Kidney glomerular epithelial cell (primary cell): ENCODE measurements at regions not wholly inside any gene's neighbourhood (a gene's known extent, or its start where the extent isn't known, plus 50 kb on each side); places are given as distances from the start of the nearest gene placed in this dataset.
"Not testable (repeated sequence)": the region's sequence is repeated elsewhere in the genome, so short reads cannot be mapped to it uniquely, and the experiment has no call there.

Source experiments
- DNase-seq: peaks from one replicate; lab custom pipeline; 2025; lab: John Stamatoyannopoulos, UW

GRCh38 chr2:15753233-15753798 lies 161.6 kb downstream of the DDX1 start:
- DNase-seq, result no peak

- no peak for DNase-seq
These were observed 162.4 kb downstream of the DDX1 start for GRCh38 chr2:15753811-15754702.

GRCh38 chr2:15754703-15755099 lies 163.0 kb downstream of the DDX1 start:
- DNase-seq, result no peak

GRCh38 chr2:15755528-15755927 lies 163.9 kb downstream of the DDX1 start:
- no peak for DNase-seq

GRCh38 chr2:15756011-15756550 lies 164.4 kb downstream of the DDX1 start:
- no peak for DNase-seq

- no peak for DNase-seq
These were observed 165.5 kb downstream of the DDX1 start for GRCh38 chr2:15756882-15757819.

- no peak for DNase-seq
These were observed 166.3 kb downstream of the DDX1 start for GRCh38 chr2:15757820-15758586.

- DNase-seq, result no peak
These were observed 167.2 kb downstream of the DDX1 start for GRCh38 chr2:15758848-15759247.

- no peak for DNase-seq
These were observed 167.7 kb downstream of the DDX1 start for GRCh38 chr2:15759385-15759784.

- DNase-seq, result not testable (repeated sequence)
These were observed 168.1 kb downstream of the DDX1 start for GRCh38 chr2:15759791-15760190.

- no peak for DNase-seq
These were observed 168.7 kb downstream of the DDX1 start for GRCh38 chr2:15760232-15760910.

GRCh38 chr2:15761056-15761455 lies 169.4 kb downstream of the DDX1 start:
- no peak for DNase-seq

- DNase-seq, result no peak
These were observed 170.2 kb downstream of the DDX1 start for GRCh38 chr2:15761910-15762309.

GRCh38 chr2:15762449-15762848 lies 170.8 kb downstream of the DDX1 start:
- no peak for DNase-seq

- DNase-seq, result no peak
These were observed 171.6 kb downstream of the DDX1 start for GRCh38 chr2:15763106-15763821.

GRCh38 chr2:15763822-15764682 lies 172.4 kb downstream of the DDX1 start:
- no peak for DNase-seq

- DNase-seq, result no peak
These were observed 173.0 kb downstream of the DDX1 start for GRCh38 chr2:15764683-15765011.

- no peak for DNase-seq
These were observed 173.5 kb downstream of the DDX1 start for GRCh38 chr2:15765211-15765610.

GRCh38 chr2:15765686-15766302 lies 174.1 kb downstream of the DDX1 start:
- DNase-seq, result no peak
